IMR-90 (cell line): ENCODE measurements at regions not wholly inside any gene's neighbourhood (a gene's known extent, or its start where the extent isn't known, plus 50 kb on each side); places are given as distances from the start of the nearest gene placed in this dataset.

Experiments
- BHLHE40 ChIP-seq: fragments of 150-350 bp; IDR thresholded peaks from 2 replicates; pipeline ENCODE4 v1.6.1; 2016; ENCODE audit warnings: mild to moderate bottlenecking, low read depth, low read length
- CEBPB ChIP-seq: IDR thresholded peaks from 2 replicates; pipeline ENCODE4 v1.6.1; 2012; ENCODE audit warnings: low read depth, low read length, improper control_type of control experiment
- CHD1 ChIP-seq: IDR thresholded peaks from 2 replicates; pipeline ENCODE4 v1.6.1; 2012; ENCODE audit warnings: low read depth, low read length, improper control_type of control experiment
- MAFK ChIP-seq: IDR thresholded peaks from 2 replicates; pipeline ENCODE4 v1.6.1; 2012; ENCODE audit warnings: low read depth, low read length, improper control_type of control experiment
- NFE2L2 ChIP-seq: fragments of 150-350 bp; IDR thresholded peaks from 2 replicates; pipeline ENCODE4 v1.6.1; 2016; ENCODE audit warnings: low read depth, mild to moderate bottlenecking, low read length
- POLR2A ChIP-seq: IDR thresholded peaks from 2 replicates; pipeline ENCODE4 v1.6.1; 2012; ENCODE audit warnings: mild to moderate bottlenecking, low read depth, low read length
- RAD21 ChIP-seq: IDR thresholded peaks from 2 replicates; pipeline ENCODE4 v1.6.1; 2012; ENCODE audit warnings: low read length, improper control_type of control experiment
- RFX5 ChIP-seq: IDR thresholded peaks from 2 replicates; pipeline ENCODE4 v1.8.0; 2012; ENCODE audit warnings: low read depth, mild to moderate bottlenecking, low read length, moderate library complexity
- SMC3 ChIP-seq: fragments of 150-350 bp; IDR thresholded peaks from 2 replicates; pipeline ENCODE4 v1.6.1; 2016; ENCODE audit warnings: low read depth, mild to moderate bottlenecking, antibody characterized with exemption, low read length, moderate library complexity
- TF ChIP-seq, protein P1 (sequence below): conservative IDR thresholded peaks from 2 replicates; pipeline ENCODE4 v1.5.1; 2012; ENCODE audit warnings: mild to moderate bottlenecking, low read depth, low read length, improper control_type of control experiment
- TF ChIP-seq, protein P2 (sequence below): fragments of 150-350 bp; IDR thresholded peaks from 2 replicates; pipeline ENCODE4 v1.6.1; 2016; ENCODE audit warnings: low read depth, mild to moderate bottlenecking, low read length, moderate library complexity, borderline replicate concordance
- TF ChIP-seq, protein P3 (sequence below): fragments of 150-350 bp; IDR thresholded peaks from 2 replicates; pipeline ENCODE4 v1.6.1; 2017; ENCODE audit warnings: mild to moderate bottlenecking, antibody characterized with exemption, low read length, low read depth

DNA sequence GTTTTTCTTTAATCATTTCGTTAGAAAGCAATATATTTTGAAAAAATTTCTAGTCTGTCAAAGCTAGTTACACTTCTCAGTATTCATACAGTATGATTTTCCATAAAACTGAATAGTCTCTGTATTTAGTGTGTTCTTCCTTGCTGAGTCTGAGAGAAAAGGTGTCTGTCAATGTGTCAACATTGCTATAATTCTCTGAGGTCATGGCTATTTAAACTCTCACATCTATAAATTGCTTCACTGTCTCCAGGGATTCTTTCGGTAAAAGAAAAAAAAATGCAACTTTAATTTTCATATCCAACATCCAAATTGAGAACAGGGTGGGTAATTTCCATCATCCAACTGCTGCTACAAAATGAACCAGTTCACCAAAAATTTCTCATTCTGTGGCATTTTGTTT lies 319.7 kb upstream of the GHITM start:
- TF ChIP-seq, protein P1, sequence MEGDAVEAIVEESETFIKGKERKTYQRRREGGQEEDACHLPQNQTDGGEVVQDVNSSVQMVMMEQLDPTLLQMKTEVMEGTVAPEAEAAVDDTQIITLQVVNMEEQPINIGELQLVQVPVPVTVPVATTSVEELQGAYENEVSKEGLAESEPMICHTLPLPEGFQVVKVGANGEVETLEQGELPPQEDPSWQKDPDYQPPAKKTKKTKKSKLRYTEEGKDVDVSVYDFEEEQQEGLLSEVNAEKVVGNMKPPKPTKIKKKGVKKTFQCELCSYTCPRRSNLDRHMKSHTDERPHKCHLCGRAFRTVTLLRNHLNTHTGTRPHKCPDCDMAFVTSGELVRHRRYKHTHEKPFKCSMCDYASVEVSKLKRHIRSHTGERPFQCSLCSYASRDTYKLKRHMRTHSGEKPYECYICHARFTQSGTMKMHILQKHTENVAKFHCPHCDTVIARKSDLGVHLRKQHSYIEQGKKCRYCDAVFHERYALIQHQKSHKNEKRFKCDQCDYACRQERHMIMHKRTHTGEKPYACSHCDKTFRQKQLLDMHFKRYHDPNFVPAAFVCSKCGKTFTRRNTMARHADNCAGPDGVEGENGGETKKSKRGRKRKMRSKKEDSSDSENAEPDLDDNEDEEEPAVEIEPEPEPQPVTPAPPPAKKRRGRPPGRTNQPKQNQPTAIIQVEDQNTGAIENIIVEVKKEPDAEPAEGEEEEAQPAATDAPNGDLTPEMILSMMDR = no peak
- TF ChIP-seq RAD21 (no peak), BHLHE40 (no peak), POLR2A (no peak), RFX5 (no peak), CEBPB (no peak), MAFK (no peak), NFE2L2 (no peak), CHD1 (no peak), SMC3 (no peak)
- TF ChIP-seq, protein P2, sequence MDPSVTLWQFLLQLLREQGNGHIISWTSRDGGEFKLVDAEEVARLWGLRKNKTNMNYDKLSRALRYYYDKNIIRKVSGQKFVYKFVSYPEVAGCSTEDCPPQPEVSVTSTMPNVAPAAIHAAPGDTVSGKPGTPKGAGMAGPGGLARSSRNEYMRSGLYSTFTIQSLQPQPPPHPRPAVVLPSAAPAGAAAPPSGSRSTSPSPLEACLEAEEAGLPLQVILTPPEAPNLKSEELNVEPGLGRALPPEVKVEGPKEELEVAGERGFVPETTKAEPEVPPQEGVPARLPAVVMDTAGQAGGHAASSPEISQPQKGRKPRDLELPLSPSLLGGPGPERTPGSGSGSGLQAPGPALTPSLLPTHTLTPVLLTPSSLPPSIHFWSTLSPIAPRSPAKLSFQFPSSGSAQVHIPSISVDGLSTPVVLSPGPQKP = no peak
- TF ChIP-seq, protein P3, sequence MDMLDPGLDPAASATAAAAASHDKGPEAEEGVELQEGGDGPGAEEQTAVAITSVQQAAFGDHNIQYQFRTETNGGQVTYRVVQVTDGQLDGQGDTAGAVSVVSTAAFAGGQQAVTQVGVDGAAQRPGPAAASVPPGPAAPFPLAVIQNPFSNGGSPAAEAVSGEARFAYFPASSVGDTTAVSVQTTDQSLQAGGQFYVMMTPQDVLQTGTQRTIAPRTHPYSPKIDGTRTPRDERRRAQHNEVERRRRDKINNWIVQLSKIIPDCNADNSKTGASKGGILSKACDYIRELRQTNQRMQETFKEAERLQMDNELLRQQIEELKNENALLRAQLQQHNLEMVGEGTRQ = no peak
